Activated naive CD4-positive, alpha-beta T cell treated with anti-CD3 and anti-CD28 coated beads, Interleukin-2, amount 50 U/mL, for 72 hours (primary cell): ENCODE measurements at regions not wholly inside any gene's neighbourhood (a gene's known extent, or its start where the extent isn't known, plus 50 kb on each side); places are given as distances from the start of the nearest gene placed in this dataset.
A peak's percentile ranks its signal among the peaks of the same experiment; 100 is the strongest.

Experiments used
- ATAC-seq, 2 donors: fragments of 150-1000 bp; cut with Tn5 transposase; 2 replicates each; pipeline ENCODE4 v1.10.0; 2021; ENCODE audit warnings: mild to moderate bottlenecking in 2 of 2, moderate library complexity in 2 of 2
- DNase-seq, 2 donors: peaks; one replicate each; pipeline ENCODE4 v3.0.0; 2021 to 2022; ENCODE audit warnings: low spot score in 2 of 2
- H3K27ac Mint-ChIP-seq, 2 donors: one replicate each; pipeline ENCODE4 v1.8.0; 2022; ENCODE audit warnings: mild to moderate bottlenecking in 2 of 2, mixed read lengths in 2 of 2
- H3K36me3 Mint-ChIP-seq, 2 donors: one replicate each; pipeline ENCODE4 v1.8.0; 2022; ENCODE audit warnings: mixed read lengths in 2 of 2
- H3K9me3 Mint-ChIP-seq, 2 donors: one replicate each; pipeline ENCODE4 v1.8.0; 2022; ENCODE audit warnings: mixed read lengths in 2 of 2

DNA sequence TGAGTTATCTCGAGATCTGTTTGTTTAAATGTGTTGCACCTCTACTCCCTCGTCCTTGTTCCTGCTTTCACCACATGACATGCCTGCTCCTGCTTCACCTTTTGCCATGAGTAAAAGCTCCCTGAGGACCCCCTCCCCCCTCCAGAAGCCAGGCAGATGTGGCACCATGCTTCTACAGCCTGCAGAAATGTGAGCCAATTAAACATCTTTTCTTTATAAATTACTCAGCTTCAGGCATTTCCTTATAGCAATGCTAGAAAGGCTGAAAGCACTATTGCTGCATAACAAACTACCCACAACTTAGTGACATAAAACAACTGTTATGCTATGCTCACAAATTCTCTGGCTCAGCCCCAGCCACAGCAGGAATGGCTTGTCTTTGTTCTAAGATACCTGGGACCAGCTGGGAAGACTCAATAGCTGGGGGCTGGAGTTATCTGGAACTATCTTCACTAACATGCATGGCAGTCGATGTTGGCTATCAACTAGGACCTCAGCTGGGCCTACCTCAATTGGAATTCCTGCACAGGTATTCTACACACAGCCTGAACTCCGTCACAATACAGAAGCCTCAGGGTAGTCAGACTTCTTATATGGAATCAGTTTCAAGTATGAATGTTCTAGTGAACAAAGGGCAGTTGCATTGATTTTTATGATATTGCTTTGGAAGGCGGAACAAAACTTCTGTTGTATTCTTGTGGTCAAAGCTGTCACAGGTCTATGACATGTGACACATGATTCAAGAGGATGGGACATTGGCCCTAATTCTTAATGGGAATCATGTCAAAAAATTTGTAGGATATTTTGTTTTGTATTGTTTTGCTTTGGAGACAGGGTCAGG, 186.0 kb upstream of the PIRT start:
- Mint-ChIP-seq H3K36me3 (no peaks in the 10 kb centered on the region), H3K9me3 (peaks cover 2 to 4% of the 10 kb centered on the region in 2 donors), H3K27ac (no peak overlapping the region)
- ATAC-seq: no peak
- DNase-seq: no peak

DNA sequence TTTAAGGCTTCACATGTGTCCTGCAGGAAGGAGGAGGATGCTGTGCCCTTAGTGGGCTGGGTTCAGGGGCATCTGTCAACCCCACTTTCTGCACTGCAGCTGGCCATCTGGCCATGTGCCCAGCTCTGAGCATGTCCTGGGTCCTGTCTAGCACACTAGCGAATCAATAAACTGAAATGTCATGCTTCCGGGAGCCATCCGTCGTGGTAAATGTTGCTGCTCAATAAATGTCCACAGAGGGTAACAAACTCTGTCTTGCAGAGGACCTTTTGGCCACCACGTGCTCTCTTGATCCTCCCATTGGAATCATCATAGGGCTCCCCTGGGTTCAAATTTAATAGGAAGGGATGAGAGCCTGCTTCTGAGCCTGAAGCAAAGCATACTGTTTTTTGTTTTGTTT, 168.6 kb upstream of the PIRT start:
- Mint-ChIP-seq H3K9me3 (peaks cover 3 to 8% of the 10 kb centered on the region in 2 donors), H3K27ac (no peak overlapping the region), H3K36me3 (no peaks in the 10 kb centered on the region)
- DNase-seq (no peak), ATAC-seq (no peak)

DNA sequence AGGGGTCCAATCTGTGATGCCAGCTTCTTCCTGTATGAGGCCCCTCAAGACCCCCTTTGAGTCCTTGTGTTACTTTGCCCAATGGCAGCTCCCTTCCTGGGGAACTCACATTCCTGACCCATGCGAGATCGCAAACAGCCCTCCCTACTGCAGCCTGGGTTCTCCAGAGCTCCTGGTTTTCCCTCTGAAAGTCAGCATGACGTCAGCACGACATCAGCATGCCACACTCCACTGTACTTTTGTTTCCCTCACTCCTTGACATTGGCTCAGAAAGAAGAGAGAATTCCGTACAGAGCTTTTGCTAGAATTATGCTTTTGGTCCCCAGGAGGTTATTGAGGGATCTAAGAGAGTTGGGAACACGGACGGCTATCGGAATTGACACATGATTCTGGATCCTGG, 168.1 kb upstream of the PIRT start:
- H3K27ac Mint-ChIP-seq: no peak overlapping the region

DNA sequence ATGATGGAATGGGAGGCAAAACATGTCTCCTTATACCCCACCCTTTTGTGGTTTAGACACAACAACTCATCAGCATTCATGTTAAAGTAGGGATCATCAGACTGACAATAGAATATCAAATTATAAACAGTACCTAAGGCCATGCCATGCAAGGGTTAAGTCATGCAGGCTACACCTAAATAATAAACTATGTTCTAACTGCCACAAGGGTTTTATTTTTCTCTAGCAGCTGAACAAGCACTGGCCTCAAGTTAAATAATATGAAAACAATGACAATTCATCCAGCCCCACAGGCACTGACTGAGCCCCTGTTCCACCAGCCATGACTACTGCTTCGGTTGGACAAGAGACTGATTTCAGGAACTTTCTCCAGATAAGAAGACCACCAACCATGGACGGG, 164.5 kb upstream of the PIRT start:
- H3K36me3 Mint-ChIP-seq: no peaks in the 10 kb centered on the region
- ATAC-seq: no peak
- no peak for DNase-seq
- no peak overlapping the region for H3K27ac Mint-ChIP-seq
- H3K9me3 Mint-ChIP-seq: peaks cover 3% of the 10 kb centered on the region in 2 donors

More for the DNA sequence above, 168.1 kb upstream of the PIRT start:
- Mint-ChIP-seq H3K9me3 (peaks cover 3 to 8% of the 10 kb centered on the region in 2 donors), H3K36me3 (no peaks in the 10 kb centered on the region)
- no peak for DNase-seq
- ATAC-seq: no peak

DNA sequence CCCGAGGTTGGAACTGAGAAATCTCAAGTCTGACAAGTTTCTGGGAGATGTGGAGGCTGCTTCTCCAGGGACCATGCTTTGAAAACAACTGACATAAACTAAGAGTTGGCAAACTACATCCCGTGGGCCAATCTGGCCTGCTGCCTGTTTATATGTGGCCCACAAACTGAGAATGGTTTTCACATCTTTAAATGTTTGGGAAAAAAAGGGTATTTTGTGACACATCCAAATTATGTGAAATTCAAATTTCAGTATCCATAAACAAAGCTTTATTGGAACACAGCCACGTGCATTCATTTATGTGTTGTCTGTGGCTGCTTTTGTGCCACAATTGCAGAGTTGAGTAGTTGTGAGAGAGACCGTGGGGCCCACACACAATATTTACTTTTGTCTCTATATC, 163.8 kb upstream of the PIRT start:
- Mint-ChIP-seq H3K27ac (no peak overlapping the region), H3K9me3 (no peaks in the 10 kb centered on the region), H3K36me3 (no peaks in the 10 kb centered on the region)
- no peak for DNase-seq
- ATAC-seq: no peak

DNA sequence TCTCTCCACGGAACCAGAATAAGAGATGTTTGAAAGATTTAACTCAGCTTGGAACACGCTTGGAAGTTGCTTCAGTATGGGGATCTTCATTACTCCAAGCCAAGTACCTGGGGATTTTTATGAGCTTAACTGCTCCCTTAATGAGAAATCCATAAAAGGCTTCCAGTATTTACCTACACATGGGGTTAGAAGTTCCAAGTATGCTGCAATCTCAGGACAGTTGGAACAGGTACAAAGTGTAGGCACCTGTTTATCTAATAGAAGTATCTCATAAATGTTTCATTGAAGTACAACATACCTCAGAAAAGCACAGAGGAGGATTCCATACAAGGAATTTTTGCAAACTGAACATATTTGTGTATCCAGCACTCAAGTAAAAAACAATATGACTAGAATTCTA, 161.6 kb upstream of the PIRT start:
- H3K9me3 Mint-ChIP-seq: no peaks in the 10 kb centered on the region
- H3K27ac Mint-ChIP-seq: no peak overlapping the region
- H3K36me3 Mint-ChIP-seq: no peaks in the 10 kb centered on the region
- DNase-seq: no peak
- no peak for ATAC-seq

DNA sequence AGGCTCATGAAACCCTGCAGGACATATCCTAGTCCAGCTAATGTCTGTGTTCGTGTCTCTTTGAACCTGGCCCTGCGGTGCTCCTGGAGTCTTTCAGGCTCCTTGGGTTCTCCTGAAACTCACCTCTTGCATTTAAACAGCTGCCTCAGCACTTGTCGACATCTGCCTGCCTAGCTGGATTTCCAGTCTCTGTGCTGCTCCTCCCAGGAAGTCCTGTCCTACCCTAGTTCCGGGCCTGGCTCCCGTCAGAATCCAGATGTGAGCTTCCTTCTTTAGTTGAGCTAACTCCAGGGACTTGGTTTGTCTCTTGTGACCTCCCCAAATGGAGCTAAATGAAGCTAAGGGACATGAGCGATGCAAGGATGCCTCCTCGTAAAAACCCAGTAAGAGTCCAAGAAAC, 155.2 kb upstream of the PIRT start:
- no peak for ATAC-seq
- Mint-ChIP-seq H3K9me3 (no peaks in the 10 kb centered on the region), H3K36me3 (no peaks in the 10 kb centered on the region)

DNA sequence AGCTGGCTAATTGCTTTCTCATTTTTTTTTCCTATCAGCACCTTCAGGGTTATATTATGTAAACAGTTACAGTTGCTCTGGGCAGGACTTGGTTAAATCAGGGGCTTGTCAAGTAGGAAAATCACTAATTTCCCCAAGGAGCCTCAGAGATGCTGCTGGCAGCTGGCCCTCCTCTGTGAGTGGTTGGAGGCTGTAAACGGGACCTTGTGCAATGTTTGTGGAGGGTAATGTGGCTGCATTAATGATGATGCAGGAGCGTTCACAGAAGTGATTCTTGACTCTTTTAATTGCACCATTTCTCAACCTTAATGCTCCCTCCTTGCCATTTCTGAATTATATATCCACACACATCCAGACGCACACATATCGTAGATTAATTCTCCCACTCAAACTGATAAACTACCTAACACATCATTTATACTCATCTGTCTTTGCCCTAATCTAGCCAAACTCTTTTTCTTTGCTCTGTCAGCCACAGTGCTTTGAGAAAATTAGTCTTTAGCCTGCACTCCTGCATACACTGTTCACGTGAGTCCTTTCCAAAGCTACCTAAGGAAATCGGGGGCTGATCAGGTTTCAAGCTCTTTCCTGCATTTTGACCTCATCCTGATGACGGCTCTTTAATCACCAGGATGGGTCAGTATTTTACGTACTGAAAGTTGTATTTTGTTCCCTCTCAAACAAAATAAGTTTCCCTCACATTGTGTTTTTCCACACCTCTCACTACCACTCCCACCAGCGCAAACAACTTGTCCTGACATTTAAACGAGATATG, 154.4 kb upstream of the PIRT start:
- no peak for DNase-seq
- Mint-ChIP-seq H3K27ac (no peak overlapping the region), H3K9me3 (no peaks in the 10 kb centered on the region), H3K36me3 (no peaks in the 10 kb centered on the region)
- ATAC-seq: no peak

More for the DNA sequence above, 155.2 kb upstream of the PIRT start:
- H3K27ac Mint-ChIP-seq: no peak overlapping the region
- DNase-seq: no peak

DNA sequence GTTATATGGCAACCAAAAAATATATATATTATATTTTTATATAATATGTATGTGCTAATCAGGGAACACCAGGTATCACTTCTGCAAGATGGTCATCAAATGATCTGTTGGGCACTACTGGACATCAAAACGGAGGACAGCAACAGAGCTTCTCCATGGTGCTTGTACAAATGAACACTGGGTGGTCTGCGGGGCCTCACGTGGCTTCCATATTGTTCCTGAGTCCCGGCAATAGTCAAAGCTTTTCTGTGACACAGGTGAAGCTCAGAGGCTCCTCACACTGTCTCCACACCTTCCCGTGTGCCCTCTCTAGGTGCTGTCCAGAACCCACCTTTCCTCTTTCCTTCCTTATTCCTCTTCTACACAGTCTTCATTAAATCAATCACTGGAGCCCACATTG, 149.9 kb upstream of the PIRT start:
- no peak for ATAC-seq
- DNase-seq: no peak
- no peak overlapping the region for H3K27ac Mint-ChIP-seq
- H3K36me3 Mint-ChIP-seq: no peaks in the 10 kb centered on the region
- peaks cover 0 to 5% of the 10 kb centered on the region in 2 donors for H3K9me3 Mint-ChIP-seq

DNA sequence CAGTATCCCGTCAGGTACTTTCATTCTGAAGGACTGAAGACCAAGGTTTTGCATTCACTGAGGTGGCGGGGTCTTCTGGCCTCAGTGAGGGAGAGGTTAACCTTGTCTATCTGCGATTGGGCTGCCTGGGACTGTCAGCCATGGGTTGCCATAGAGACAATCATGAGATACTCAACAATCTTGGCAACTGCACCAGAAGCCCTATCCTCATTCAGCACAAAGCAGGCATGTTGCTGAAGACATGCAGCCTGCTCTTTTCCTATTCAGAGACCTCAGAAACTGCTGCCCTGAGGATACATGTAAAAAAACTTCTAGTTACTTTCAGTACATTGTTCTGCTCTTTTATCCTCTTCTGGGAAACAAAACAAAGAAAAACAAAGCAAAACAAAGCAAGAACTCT, 146.3 kb upstream of the PIRT start:
- H3K36me3 Mint-ChIP-seq: no peaks in the 10 kb centered on the region
- H3K9me3 Mint-ChIP-seq: peaks cover 0 to 5% of the 10 kb centered on the region in 2 donors
- no peak for DNase-seq
- no peak overlapping the region for H3K27ac Mint-ChIP-seq
- ATAC-seq: no peak

DNA sequence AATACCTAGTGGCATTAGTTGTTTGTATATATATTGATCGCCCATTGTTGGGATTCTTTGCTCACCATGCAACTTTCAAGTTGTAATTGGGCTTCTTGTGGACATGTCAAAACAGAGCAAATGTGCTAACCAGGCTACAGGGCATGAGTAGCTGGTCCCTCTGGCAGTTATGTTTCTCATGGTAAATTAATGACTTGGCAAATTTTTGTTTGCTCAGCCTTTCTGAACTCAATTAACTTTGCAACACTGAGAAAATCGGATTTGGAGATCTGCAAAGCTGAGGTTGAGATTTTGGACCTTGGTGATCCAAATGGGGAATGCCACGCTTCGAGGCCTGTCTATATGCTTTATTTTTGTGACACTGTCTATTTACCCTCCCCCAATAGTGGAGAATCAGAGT, 138.5 kb upstream of the PIRT start:
- Mint-ChIP-seq H3K36me3 (no peaks in the 10 kb centered on the region), H3K27ac (no peak overlapping the region), H3K9me3 (no peaks in the 10 kb centered on the region)
- ATAC-seq (no peak), DNase-seq (no peak)

DNA sequence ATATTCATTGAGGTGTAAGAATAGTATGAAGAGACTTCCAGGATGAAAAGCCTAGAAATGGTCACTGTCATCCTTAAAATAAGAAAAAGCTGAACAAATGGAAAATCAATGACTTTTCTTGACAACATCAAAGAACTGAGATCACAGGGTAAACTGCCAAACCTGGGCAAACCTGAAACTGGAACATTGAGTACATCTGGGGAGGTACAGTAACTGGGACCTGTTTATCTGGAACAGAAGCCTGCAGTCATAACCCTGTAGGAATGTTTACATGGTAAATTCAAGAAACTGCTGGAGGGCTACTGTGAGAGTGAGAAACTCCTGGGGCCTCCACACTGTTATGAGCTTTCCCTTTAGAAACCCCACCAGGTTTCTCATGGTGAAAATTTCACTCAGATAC, 130.1 kb upstream of the PIRT start:
- DNase-seq (no peak), ATAC-seq (peak in 1 of 2 donors; percentile 28)
- Mint-ChIP-seq H3K36me3 (no peaks in the 10 kb centered on the region), H3K27ac (no peak overlapping the region), H3K9me3 (peaks cover 0 to 4% of the 10 kb centered on the region in 2 donors)

DNA sequence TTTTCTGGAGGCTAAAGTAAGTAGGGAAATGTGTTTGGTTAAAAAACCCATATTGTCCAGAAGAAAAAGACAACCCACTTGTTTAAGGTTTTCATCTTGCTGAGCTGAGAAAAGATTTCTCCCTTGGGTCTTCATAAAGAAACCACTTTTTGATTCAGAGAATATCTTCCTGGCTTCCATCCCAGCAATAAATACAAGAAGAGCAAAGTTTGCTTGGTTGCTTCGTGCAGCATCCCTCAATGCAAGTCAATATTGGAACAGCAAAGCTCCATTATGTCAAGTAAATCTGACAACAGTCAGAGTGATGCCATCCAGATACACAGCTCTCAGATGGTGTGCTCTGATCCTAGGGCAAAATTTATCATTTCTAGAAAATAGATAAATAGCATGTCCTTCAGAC, 118.9 kb upstream of the PIRT start:
- ATAC-seq (no peak), DNase-seq (no peak)
- Mint-ChIP-seq H3K36me3 (no peaks in the 10 kb centered on the region), H3K9me3 (no peaks in the 10 kb centered on the region), H3K27ac (no peak overlapping the region)

DNA sequence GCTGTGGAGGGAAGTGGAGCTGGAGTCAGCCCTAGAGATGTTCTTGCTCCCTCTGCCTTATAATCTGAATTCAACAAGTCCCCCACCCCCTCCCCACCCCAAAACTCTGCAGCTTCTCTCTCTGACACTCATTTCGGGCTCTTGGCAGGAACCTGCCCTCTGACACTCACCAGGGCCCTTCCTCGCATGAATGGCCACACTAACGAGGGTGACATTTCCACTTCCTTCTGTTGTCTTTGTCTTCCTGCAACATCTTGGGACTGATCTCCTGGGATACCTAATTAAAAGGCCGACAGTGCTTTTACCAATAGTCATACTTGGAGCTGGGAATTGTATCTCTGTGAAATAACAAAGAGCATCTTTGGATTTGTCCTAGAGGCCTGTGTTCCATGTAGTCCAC, 106.9 kb upstream of the PIRT start:
- Mint-ChIP-seq H3K27ac (no peak overlapping the region), H3K36me3 (no peaks in the 10 kb centered on the region), H3K9me3 (no peaks in the 10 kb centered on the region)
- DNase-seq (no peak), ATAC-seq (no peak)

DNA sequence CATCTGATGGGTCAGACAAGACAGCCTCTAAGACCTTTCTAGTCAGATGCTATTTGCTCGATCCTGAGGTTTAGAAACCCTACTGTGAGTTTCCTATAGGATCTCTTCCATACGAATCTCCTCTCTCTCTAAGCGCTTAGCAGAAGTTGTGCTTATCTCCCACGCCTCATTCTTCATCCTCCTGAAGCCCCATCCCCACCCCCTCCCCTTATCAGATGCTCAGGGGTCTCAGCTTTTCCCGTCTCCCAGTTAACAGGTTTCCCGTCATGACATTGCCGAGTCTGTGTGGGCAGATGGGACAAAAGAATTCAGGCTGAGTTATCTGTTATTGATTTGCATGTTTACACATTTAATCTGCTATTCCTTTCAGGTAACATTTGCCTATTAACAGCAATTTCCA, 99.0 kb upstream of the PIRT start:
- no peaks in the 10 kb centered on the region for H3K36me3 Mint-ChIP-seq
- DNase-seq: no peak
- H3K27ac Mint-ChIP-seq: no peak overlapping the region
- H3K9me3 Mint-ChIP-seq: peaks cover 0 to 10% of the 10 kb centered on the region in 2 donors
- no peak for ATAC-seq

DNA sequence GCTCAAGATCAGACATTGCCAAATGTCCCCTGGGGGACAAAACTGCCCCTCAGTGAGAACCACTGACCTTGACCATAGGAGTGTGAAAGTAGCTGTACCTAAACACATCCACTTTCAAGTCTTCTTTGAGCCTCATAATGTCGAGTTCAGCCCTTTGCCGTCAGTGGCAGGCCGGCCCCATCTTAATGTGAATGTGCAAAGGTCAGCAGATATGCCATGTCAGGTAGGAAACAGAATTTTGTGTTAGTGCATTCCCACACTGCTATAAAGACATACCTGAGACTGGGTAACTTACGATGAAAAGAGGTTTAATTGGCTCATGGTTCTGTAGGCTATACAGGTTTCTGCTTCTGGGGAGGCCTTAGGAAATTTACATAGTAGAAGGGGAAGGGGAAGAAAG, 95.1 kb upstream of the PIRT start:
- ATAC-seq: no peak
- H3K27ac Mint-ChIP-seq: no peak overlapping the region

DNA sequence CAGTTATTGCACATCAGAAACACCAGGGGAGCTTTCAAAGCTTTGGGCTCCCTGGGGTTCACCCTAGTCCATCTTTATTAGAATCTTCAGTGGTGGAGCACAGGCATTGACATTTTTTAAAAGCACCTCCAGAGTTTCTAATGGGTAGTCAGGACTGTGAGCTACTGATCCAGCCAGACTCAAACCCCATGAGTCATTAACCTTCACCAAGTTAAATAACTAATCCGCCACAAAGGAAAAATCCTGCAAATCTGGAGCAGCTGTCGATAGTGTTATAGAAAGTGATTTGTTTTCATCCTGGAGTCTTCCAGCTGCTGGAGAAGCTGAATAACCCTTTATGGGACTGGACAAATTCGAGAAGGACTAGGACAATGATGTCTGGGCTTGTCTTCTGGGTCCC, 93.2 kb upstream of the PIRT start:
- H3K36me3 Mint-ChIP-seq: no peaks in the 10 kb centered on the region
- DNase-seq: no peak

More for the DNA sequence above, 95.1 kb upstream of the PIRT start:
- H3K36me3 Mint-ChIP-seq: no peaks in the 10 kb centered on the region
- no peak for DNase-seq
- H3K9me3 Mint-ChIP-seq: peaks cover 0 to 10% of the 10 kb centered on the region in 2 donors

DNA sequence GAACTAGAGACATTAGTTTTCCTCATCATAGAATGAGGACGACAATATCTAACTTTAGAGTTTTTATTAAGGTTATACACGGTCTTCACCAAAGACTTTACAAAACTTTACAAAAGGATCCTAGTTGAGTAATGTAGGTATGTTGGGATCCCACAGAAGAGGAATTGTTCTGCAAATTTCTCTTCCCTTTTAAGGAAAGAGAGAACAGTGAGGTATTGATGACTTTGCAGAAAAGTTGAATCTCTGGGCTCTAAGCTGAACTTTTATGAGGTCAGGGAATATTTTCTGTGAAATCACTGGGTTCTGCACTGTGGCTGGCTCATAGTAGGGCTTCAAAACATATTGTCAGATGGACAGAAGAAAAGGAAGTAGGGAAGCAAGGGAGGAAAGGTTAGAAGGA, 89.8 kb upstream of the PIRT start:
- ATAC-seq (no peak), DNase-seq (no peak)
- H3K27ac Mint-ChIP-seq: no peak overlapping the region
- peaks cover 5 to 8% of the 10 kb centered on the region in 2 donors for H3K9me3 Mint-ChIP-seq
- no peaks in the 10 kb centered on the region for H3K36me3 Mint-ChIP-seq

More for the DNA sequence above, 93.2 kb upstream of the PIRT start:
- ATAC-seq: no peak
- H3K9me3 Mint-ChIP-seq: peaks cover 0 to 10% of the 10 kb centered on the region in 2 donors
- H3K27ac Mint-ChIP-seq: no peak overlapping the region
